Adipocyte (in vitro differentiated cells): ENCODE measurements at regions not wholly inside any gene's neighbourhood (a gene's known extent, or its start where the extent isn't known, plus 50 kb on each side); places are given as distances from the start of the nearest gene placed in this dataset.
"Not testable (repeated sequence)": the region's sequence is repeated elsewhere in the genome, so short reads cannot be mapped to it uniquely, and the experiment has no call there.

Experiments used
- DNase-seq: peaks from one replicate; pipeline ENCODE4 v3.0.0-alpha.2; 2015; ENCODE audit warnings: low read depth
- H3K27me3 ChIP-seq: replicated peaks from 2 replicates; pipeline ENCODE4 v1.7.0; 2013; ENCODE audit warnings: mild to moderate bottlenecking, low read length, moderate library complexity; ENCODE audit not compliant: control insufficient read depth, insufficient read depth
- H3K36me3 ChIP-seq: 2 replicates; pipeline ENCODE4 v1.7.0; 2013; ENCODE audit warnings: low read length, mild to moderate bottlenecking, moderate library complexity; ENCODE audit not compliant: control insufficient read depth, insufficient read depth, severe bottlenecking
- H3K4me1 ChIP-seq: 2 replicates; pipeline ENCODE4 v1.7.0; 2013; ENCODE audit warnings: mild to moderate bottlenecking, low read length, moderate library complexity; ENCODE audit not compliant: control insufficient read depth, insufficient read depth
- H3K4me3 ChIP-seq: 2 replicates; pipeline ENCODE4 v1.7.0; 2013; ENCODE audit warnings: mild to moderate bottlenecking, low read length, moderate library complexity
- H3K9ac ChIP-seq: 2 replicates; pipeline ENCODE4 v1.7.0; 2013; ENCODE audit warnings: mild to moderate bottlenecking, low read length, moderate library complexity
- H3K9me3 ChIP-seq: 2 replicates; pipeline ENCODE4 v1.7.0; 2013; ENCODE audit warnings: mild to moderate bottlenecking, low read length, moderate library complexity; ENCODE audit not compliant: control insufficient read depth

DNA sequence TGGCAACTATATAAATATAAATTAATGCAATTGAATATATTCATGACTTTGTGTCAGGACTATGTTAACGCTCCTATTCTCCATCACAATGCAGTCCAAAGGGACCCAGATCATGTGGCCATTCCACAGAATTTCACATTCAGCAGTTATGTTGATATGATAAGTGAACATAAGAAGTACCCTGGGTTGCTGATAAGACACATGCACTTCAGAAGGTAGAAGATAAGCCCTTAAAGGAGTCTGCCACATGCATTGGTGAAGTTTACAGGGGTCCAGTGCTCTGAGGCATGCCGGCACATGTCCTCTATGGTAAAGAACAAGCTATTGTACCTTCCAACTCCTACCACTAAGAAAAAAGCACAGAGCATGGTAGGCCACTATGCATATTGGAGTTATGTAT lies 76.4 kb downstream of the PHAX start:
- no peak overlapping the region for H3K9ac ChIP-seq
- no peak for DNase-seq
- H3K36me3 ChIP-seq: no peaks in the 10 kb centered on the region
- peaks cover 13% of the 10 kb centered on the region for H3K4me1 ChIP-seq
- H3K4me3 ChIP-seq: no peak overlapping the region
- H3K27me3 ChIP-seq: peaks cover 2% of the 10 kb centered on the region
- H3K9me3 ChIP-seq: no peaks in the 10 kb centered on the region

DNA sequence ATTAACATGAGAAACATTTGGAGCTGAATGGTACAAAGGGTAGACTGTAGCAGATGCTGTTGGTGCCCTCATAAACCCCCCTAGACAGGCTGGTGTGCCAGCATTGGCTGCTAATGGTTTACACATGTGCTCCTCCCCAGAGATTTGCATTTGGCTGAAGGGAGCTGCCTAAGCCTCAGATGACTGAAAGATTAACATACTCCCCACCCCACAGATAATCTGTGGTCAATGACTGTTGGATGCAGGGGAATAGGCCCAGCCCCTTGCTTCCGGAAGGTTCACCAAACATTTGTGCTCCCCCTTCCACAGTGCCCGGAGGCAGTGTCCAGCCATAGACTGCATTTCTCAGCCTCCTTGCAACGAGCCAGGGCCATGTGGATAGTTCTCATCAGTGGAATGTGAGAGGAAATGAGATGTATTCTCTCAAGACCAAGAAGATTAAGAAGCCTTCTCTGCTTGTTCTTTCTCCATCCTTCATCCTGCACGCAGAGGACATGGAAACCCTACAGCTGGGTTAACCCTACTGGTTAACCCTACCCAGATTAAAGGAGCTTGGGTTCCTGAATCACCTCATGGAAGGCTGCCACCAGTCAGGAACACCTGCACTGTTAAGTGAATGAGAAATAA lies 79.6 kb downstream of the PHAX start:
- no peaks in the 10 kb centered on the region for H3K27me3 ChIP-seq
- no peak overlapping the region for H3K4me3 ChIP-seq
- no peaks in the 10 kb centered on the region for H3K9me3 ChIP-seq
- H3K4me1 ChIP-seq: peaks cover 16% of the 10 kb centered on the region
- no peaks in the 10 kb centered on the region for H3K36me3 ChIP-seq
- DNase-seq: peak; percentile 72
- H3K9ac ChIP-seq: no peak overlapping the region

DNA sequence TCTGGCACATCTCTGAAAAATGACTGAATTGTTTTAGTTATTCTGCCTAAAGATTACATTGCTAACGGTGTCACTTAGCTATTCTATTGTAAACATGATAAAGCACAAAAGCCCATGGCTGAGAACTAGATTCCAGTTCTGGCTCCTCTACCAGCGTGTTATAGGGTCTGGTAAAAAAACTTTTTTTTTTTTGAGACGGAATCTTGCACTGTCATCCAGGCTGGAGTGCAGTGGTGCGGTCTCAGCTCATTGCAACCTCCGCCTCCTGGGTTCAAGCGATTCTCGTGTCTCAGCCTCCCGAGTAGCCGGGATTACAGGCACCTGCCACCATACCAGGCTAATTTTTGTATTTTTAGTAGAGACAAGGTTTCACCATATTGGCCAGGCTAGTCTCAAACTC lies 80.6 kb downstream of the PHAX start:
- not testable (repeated sequence) for H3K36me3 ChIP-seq, H3K9me3 ChIP-seq, DNase-seq, H3K4me3 ChIP-seq, H3K27me3 ChIP-seq, H3K9ac ChIP-seq
- peaks cover 16% of the 10 kb centered on the region for H3K4me1 ChIP-seq

DNA sequence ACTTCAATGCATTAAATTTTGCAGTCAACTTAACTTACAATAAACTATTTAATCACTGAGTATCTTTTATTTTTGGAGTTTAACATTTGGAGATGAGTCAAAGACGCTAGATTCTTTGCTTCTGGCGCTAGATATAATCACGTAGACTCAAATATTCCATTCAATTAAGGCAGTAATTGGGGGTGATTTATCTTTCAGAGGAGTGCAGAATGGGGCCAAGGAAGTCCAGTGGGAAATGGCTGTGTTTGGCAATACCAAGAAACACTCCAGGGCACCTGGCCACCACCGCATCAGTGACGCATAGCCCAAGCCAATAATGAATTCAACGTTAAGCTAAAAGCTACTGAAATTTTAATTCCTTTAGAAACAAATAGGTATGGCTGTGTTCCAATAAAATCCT lies 81.2 kb downstream of the PHAX start:
- peaks cover 16% of the 10 kb centered on the region for H3K4me1 ChIP-seq
- H3K9ac ChIP-seq: no peak overlapping the region
- no peaks in the 10 kb centered on the region for H3K27me3 ChIP-seq
- H3K4me3 ChIP-seq: no peak overlapping the region
- no peaks in the 10 kb centered on the region for H3K9me3 ChIP-seq
- H3K36me3 ChIP-seq: no peaks in the 10 kb centered on the region
- DNase-seq: no peak

DNA sequence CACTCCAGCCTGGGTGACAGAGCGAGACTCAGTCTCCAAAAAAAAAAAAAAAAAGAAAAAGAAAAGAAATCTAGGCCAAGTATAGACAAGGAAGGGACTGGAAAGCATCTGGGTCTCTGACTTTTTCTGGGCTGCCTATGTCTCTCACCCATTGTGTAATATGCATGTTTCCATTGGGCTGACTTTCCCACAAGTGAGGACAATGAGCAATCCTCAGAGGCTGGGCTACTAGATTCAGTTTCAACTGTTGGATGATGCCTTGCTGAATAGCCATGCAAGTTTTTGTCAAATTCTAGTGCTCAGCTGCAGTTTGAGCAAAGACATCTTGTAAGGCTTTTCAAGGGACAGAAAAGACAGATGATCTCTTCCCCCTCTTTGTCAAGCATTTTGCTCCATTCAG lies 82.1 kb downstream of the PHAX start:
- DNase-seq: no peak
- H3K9ac ChIP-seq: no peak overlapping the region
- H3K27me3 ChIP-seq: no peaks in the 10 kb centered on the region
- H3K4me1 ChIP-seq: peaks cover 16% of the 10 kb centered on the region
- H3K4me3 ChIP-seq: no peak overlapping the region
- H3K9me3 ChIP-seq: no peaks in the 10 kb centered on the region
- no peaks in the 10 kb centered on the region for H3K36me3 ChIP-seq

DNA sequence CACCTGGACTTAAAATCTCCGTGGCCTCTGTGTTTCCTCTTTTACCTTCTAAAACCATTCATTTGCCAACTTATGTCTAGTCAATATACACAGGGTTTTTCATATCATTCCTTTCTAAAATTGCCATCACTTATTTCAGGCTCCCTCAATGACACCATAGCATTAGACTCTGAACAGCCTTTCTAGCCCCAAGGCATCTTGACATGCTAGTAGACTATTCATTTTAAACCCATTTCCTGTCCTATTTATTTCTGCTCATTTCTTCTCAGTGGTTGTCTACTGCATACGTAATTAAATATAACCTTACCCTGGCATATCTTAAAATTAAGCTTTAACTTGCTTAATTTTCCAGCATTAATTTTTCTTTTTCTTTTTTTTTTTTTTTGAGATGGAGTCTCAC lies 83.2 kb downstream of the PHAX start:
- no peak for DNase-seq
- Histone ChIP-seq H3K36me3 (no peaks in the 10 kb centered on the region), H3K9ac (no peak overlapping the region), H3K4me1 (peaks cover 16% of the 10 kb centered on the region), H3K27me3 (no peaks in the 10 kb centered on the region), H3K9me3 (no peaks in the 10 kb centered on the region), H3K4me3 (no peak overlapping the region)

DNA sequence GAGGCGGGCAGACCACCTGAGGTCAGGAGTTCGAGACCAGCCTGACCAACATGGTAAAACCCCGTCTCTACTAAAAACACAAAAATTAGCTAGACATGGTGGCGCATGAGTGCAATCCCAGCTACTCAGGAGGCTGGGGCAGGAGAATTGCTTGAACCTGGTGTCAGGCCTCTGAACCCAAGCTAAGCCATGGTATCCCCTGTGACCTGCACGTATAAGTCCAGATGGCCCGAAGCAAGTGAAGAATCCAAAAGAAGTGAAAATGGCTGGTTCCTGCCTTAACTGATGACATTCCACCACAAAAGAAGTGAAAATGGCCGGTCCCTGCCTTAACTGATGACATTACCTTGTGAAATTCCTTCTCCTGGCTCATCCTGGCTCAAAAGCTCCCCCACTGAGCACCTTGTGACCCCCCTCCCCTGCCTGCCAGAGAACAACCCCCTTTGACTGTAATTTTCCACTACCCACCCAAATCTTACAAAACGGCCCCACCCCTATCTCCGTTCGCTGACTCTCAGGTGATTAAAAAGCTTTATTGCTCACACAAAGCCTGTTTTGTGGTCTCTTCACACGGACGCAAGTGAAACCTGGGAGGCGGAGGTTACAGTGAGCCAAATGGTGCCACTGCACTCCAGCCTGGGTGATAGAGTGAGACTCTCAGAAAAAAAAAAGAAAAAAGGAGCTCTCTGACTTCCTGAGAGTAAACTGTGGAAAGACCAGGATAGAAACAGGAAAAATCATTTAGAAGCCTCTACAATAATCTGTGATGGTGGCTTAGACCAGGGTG lies 84.1 kb downstream of the PHAX start:
- H3K9me3 ChIP-seq, H3K27me3 ChIP-seq, H3K4me3 ChIP-seq, H3K9ac ChIP-seq, DNase-seq, H3K36me3 ChIP-seq: not testable (repeated sequence)
- peaks cover 15% of the 10 kb centered on the region for H3K4me1 ChIP-seq

DNA sequence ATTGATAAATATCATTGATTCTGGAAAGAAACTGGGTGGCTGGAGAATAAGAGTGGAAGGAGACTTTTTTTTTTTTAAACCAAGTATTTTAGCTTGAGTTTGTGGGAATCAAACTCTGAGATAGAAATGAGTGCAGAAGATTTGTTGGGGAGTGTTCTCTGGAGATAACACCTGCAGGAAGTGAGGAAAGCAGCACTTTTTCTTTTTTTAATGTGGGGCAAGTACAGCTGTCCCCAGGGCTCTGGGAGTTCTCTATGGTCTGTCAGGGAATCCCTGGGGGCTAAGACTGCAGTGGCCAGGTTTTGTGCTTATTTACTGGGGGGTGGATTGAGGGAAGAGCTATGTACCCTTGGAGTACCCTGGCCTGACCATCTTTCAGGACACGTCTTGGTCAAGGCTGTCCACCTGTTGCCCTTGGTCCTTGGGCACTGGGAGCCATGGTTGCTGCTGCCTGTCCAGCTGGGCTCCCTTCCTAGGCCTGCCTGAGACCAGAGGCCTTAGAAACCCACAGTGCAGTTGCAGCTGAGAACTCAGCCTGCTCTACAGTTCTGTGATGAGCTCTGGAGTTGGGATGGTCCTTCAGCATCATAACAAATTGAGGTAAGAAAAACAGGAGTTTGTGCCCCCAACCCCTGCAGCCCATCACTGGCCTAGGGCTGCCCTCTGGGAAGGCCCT lies 85.8 kb downstream of the PHAX start:
- Histone ChIP-seq H3K9ac (no peak overlapping the region), H3K27me3 (peaks cover 5% of the 10 kb centered on the region), H3K4me3 (no peak overlapping the region), H3K4me1 (peaks cover 8% of the 10 kb centered on the region), H3K36me3 (no peaks in the 10 kb centered on the region), H3K9me3 (no peaks in the 10 kb centered on the region)
- DNase-seq: no peak

DNA sequence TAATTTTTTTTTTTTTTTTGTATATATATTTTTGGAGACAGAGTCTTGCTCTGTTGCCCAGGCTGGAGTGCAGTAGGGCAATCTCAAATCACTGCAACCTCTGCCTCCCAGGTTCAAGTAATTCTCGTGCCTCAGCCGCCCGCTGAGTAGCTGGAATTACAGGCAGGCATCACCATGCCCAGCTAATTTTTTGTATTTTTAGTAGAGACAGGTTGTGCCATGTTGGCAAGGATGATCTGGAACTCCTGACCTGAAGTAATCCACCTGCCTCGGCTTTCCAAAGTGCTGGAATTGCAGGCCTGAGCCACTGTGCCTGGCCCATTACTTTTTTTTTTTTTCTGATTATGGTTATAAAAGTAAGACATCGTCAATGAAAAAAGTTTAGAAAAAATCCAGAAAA lies 84.0 kb upstream of the LMNB1 start:
- Histone ChIP-seq H3K4me1 (no peaks in the 10 kb centered on the region), H3K27me3 (peaks cover 5% of the 10 kb centered on the region), H3K9me3 (no peaks in the 10 kb centered on the region), H3K9ac (no peak overlapping the region), H3K36me3 (no peaks in the 10 kb centered on the region), H3K4me3 (no peak overlapping the region)
- DNase-seq: no peak

DNA sequence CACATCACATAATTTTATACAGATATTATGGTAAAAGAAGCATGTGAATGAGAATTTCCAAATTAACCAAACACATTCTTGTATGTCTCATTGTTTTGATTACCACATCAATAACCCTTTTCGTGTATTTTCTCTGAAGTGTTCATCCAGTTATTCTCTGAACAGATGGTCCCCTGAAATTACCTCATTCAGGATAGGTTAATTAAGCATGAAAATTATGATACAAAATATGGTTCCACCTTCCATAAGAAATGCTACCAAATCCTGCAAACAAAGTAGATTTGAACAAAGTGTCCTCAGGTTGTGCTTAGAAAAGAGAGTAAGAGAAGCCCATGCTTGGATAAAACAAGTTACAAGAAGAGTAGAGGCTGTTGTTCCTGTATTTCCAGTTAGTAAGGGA lies 83.1 kb upstream of the LMNB1 start:
- no peaks in the 10 kb centered on the region for H3K4me1 ChIP-seq
- H3K27me3 ChIP-seq: peaks cover 5% of the 10 kb centered on the region
- no peaks in the 10 kb centered on the region for H3K36me3 ChIP-seq
- H3K9ac ChIP-seq: no peak overlapping the region
- DNase-seq: no peak
- H3K9me3 ChIP-seq: no peaks in the 10 kb centered on the region
- H3K4me3 ChIP-seq: no peak overlapping the region

DNA sequence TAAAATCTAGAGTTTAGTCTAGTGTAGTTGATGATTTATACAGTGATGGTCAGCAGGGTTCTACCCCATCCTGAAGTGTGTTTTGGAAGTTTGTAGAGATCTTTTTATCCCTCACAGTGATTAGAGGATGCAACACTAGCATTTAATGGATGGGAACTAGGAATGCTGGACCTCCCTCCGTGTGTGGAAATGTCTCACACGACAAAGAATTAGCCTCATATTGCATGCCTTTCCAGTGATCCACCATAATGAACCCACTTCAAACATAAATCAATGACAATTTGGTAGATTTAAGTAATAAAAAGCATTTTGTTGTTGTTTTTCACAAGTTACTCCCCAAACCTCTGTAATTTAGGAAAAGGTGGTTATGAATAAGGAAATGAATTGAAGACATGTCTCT lies 82.5 kb upstream of the LMNB1 start:
- no peak overlapping the region for H3K4me3 ChIP-seq
- H3K36me3 ChIP-seq: no peaks in the 10 kb centered on the region
- H3K4me1 ChIP-seq: no peaks in the 10 kb centered on the region
- no peak overlapping the region for H3K9ac ChIP-seq
- H3K9me3 ChIP-seq: no peaks in the 10 kb centered on the region
- no peak for DNase-seq
- H3K27me3 ChIP-seq: peaks cover 4% of the 10 kb centered on the region
